Lung (tissue), 11 donors: ENCODE measurements at regions not wholly inside any gene's neighbourhood (a gene's known extent, or its start where the extent isn't known, plus 50 kb on each side); places are given as distances from the start of the nearest gene placed in this dataset.

Source experiments
- ATAC-seq: fragments of 200-7000 bp; cut with Tn5 transposase; one replicate; pipeline ENCODE4 v1.9.1; 2020; ENCODE audit warnings: moderate number of reproducible peaks; ENCODE audit not compliant: insufficient read depth, low FRiP score
- DNase-seq, 3 donors: peaks; one replicate each; pipeline ENCODE4 v3.0.0-alpha.2; 2013 to 2017
- H3K27ac ChIP-seq, 2 donors: one replicate each; pipeline ENCODE4 v1.5.1; 2013; ENCODE audit warnings: mild to moderate bottlenecking in 2 of 2, moderate library complexity in 2 of 2, control low read depth in 1 of 2, inconsistent platforms in 1 of 2, low read depth in 1 of 2, low read length in 1 of 2
- H3K27me3 ChIP-seq, 3 donors: one replicate each; pipeline ENCODE4 v1.5.1; 2013; ENCODE audit warnings: low read length in 2 of 3; ENCODE audit not compliant: control insufficient read depth in 3 of 3, insufficient read depth in 3 of 3
- H3K36me3 ChIP-seq, 4 donors: one replicate each; pipeline ENCODE4 v1.5.1; 2013; ENCODE audit warnings: low read length in 4 of 4, mild to moderate bottlenecking in 1 of 4, moderate library complexity in 1 of 4; ENCODE audit not compliant: control insufficient read depth in 4 of 4, insufficient read depth in 4 of 4
- H3K4me1 ChIP-seq, 5 donors: one replicate each; pipeline ENCODE4 v1.5.1; 2013; ENCODE audit warnings: low read length in 5 of 5, mild to moderate bottlenecking in 2 of 5, moderate library complexity in 1 of 5; ENCODE audit not compliant: control insufficient read depth in 5 of 5, insufficient read depth in 5 of 5
- H3K4me3 ChIP-seq: one replicate; pipeline ENCODE4 v1.5.1; 2013; ENCODE audit warnings: mild to moderate bottlenecking, control low read depth, moderate library complexity
- H3K9ac ChIP-seq, 2 donors: one replicate each; pipeline ENCODE4 v1.5.1; 2013; ENCODE audit warnings: low read length in 2 of 2, control low read depth in 1 of 2; ENCODE audit not compliant: insufficient read depth in 1 of 2
- H3K9me3 ChIP-seq, 4 donors: one replicate each; pipeline ENCODE4 v1.5.1; 2013; ENCODE audit warnings: low read length in 3 of 4, mild to moderate bottlenecking in 1 of 4, moderate library complexity in 1 of 4; ENCODE audit not compliant: control insufficient read depth in 4 of 4, insufficient read depth in 3 of 4
- CTCF ChIP-seq: IDR thresholded peaks from 2 replicates; pipeline ENCODE4 v1.5.1; 2012; ENCODE audit warnings: mild to moderate bottlenecking; ENCODE audit errors: control extremely low read depth, extremely low read depth
- WGBS, 2 donors: extraction: QIAGEN DNeasy Blood & Tissue Kit; methylation state at CpG; one replicate each; pipeline ENCODE4 v1.1.7; 2013; 5-methylcytosine and 5-hydroxymethylcytosine counted together
- donor health status: control.
- donor health status: control.
- donor health status: Bipolar disorder and iron deficiency.
- donor health status: healthy.
- donor health status: DM: yes; HTN: yes; CAD: no.

- Histone ChIP-seq H3K4me1 (peaks cover 0 to 10% (median 5%) of the 10 kb centered on the region in 5 donors), H3K36me3 (no peaks in the 10 kb centered on the region), H3K9me3 (no peaks in the 10 kb centered on the region), H3K27ac (no peak overlapping the region), H3K9ac (no peak overlapping the region), H3K4me3 (no peak overlapping the region), H3K27me3 (no peaks in the 10 kb centered on the region)
- WGBS, 2 donors = 74 to 86% methylated on average over 6 of the region's 6 CpGs
- TF ChIP-seq CTCF = no peak
- DNase-seq (peak in 2 of 3 donors; percentile 69 to 74), ATAC-seq (no peak)
Measured at GRCh38 chr11:129313541-129314297, 61.9 kb upstream of the BARX2 start.

DNA sequence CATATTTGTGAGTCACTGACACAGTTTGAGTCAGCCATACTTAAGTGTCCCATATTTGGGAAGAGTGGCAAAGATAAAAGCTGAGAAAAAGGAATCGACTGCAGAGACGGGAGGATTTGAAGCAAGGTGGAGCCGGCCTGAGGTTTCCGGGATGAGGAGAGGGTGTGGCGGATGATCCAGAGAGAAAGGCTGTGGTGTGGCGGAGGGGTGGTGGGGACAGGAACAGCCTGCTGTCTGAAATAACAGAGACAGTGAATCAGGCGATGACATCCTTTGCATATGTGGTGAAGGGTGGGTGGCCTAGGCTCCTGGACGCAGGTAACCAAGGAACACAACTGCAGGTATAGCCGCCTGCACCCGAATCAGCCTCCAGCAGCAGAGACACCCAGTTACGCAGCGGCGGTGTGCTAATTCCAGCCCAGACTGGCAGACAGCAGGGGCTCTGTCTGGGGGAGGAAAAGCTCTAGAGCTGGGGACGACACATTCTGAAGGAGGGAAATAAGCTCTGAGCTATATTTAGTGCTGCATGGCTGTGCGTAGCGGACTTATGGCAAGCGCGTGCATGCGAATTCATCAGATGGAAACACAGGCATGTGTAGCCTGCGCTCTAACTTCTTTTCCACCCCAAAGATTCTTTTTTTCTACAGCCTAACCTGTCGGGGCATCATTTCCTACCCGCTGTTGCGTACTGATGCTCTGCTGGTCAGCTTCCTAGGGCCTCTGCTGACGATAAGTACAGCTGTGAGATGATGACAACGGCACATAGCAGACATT, 62.7 kb upstream of the BARX2 start:
- 78 to 86% methylated on average over 25 of the region's 25 CpGs for WGBS, 2 donors
- Histone ChIP-seq H3K9me3 (no peaks in the 10 kb centered on the region), H3K27ac (no peak overlapping the region), H3K36me3 (no peaks in the 10 kb centered on the region), H3K4me3 (no peak overlapping the region), H3K27me3 (no peaks in the 10 kb centered on the region), H3K9ac (no peak overlapping the region), H3K4me1 (peaks cover 0 to 10% (median 5%) of the 10 kb centered on the region in 5 donors)
- TF ChIP-seq CTCF = no peak
- DNase-seq (peak in 1 of 3 donors; percentile 52), ATAC-seq (no peak)

- 84 to 91% methylated on average over 8 of the region's 8 CpGs for WGBS, 2 donors
- no peak for ATAC-seq
Measured at GRCh38 chr11:129308241-129308865, 67.3 kb upstream of the BARX2 start.

More at GRCh38 chr11:129308241-129308865, 67.3 kb upstream of the BARX2 start:
- TF ChIP-seq CTCF = no peak
- Histone ChIP-seq H3K27ac (no peak overlapping the region), H3K4me1 (peaks cover 0 to 8% (median 0%) of the 10 kb centered on the region in 5 donors), H3K4me3 (no peak overlapping the region), H3K36me3 (no peaks in the 10 kb centered on the region), H3K9ac (no peak overlapping the region), H3K27me3 (no peaks in the 10 kb centered on the region), H3K9me3 (peaks cover 0 to 2% (median 0%) of the 10 kb centered on the region in 4 donors)
- DNase-seq = no peak
